ENCODE measurements at regions not wholly inside any gene's neighbourhood (a gene's known extent, or its start where the extent isn't known, plus 50 kb on each side); places are given as distances from the start of the nearest gene placed in this dataset.

DNA sequence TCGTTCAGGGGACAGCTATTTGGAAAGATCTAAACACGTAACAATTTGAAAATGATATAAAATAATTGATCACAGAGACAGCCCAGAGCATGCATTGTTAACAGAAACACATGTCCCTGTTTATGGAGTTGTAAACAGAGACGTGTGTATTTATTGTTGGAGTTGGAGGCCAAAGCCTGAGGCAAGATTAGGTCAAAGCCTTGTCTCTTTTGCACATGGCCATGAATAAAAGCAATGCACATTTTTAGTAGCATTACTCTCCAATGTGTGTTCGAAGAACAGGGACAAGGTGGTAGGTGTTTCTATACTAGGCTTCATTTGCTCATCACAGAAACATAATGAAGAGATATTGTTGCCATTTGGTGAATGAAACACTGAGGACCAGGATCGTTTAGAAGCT, 841.5 kb upstream of the FANCL start (continued):
- TF ChIP-seq CHD1 (IDR thresholded peaks at IDR 0.05; ENCODE audit: low read depth, low read length), result no peak
- no peak for TF ChIP-seq TAF7 (optimal IDR thresholded peaks at IDR 0.05; ENCODE audit: borderline replicate concordance, low read depth, low read length)
- no peak for TF ChIP-seq SUZ12 (IDR thresholded peaks at IDR 0.05; ENCODE audit: low read length)
- TF ChIP-seq TCF12 (IDR thresholded peaks at IDR 0.05; ENCODE audit: low read depth, low read length), result no peak
